GM23338 (cell line): ENCODE measurements at regions not wholly inside any gene's neighbourhood (a gene's known extent, or its start where the extent isn't known, plus 50 kb on each side); places are given as distances from the start of the nearest gene placed in this dataset.

ENCODE experiments used
- ATAC-seq: fragments of 200-7000 bp; cut with Tn5 transposase; 3 replicates; pipeline ENCODE4 v1.9.1; 2020
- DNase-seq: peaks from one replicate; pipeline ENCODE4 v3.0.0-alpha.2; 2015; ENCODE audit warnings: low spot score
- H2AFZ ChIP-seq: fragments of 200-600 bp; sonication (generic); 2 replicates; pipeline ENCODE4 v1.8.0; 2016; ENCODE audit warnings: antibody characterized with exemption, mild to moderate bottlenecking, moderate library complexity
- H3F3A ChIP-seq: fragments of 200-600 bp; sonication (generic); replicated peaks from 2 replicates; pipeline ENCODE4 v1.8.0; 2017; ENCODE audit warnings: antibody characterized with exemption, mixed run types, low read depth
- H3K27ac ChIP-seq: fragments of 200-600 bp; sonication (generic); 2 replicates; pipeline ENCODE4 v1.6.1; 2016; ENCODE audit warnings: low read depth
- H3K27me3 ChIP-seq: fragments of 200-600 bp; sonication (generic); 2 replicates; pipeline ENCODE4 v1.8.0; 2016; ENCODE audit warnings: mild to moderate bottlenecking, mixed run types, moderate library complexity; ENCODE audit not compliant: insufficient read depth
- H3K36me3 ChIP-seq: fragments of 200-600 bp; sonication (generic); 2 replicates; pipeline ENCODE4 v1.8.0; 2016; ENCODE audit warnings: mild to moderate bottlenecking; ENCODE audit not compliant: insufficient read depth
- H3K4me1 ChIP-seq: fragments of 200-600 bp; sonication (generic); 2 replicates; pipeline ENCODE4 v1.8.0; 2016; ENCODE audit warnings: mild to moderate bottlenecking, moderate library complexity; ENCODE audit not compliant: insufficient read depth
- H3K4me2 ChIP-seq: fragments of 200-600 bp; sonication (generic); 2 replicates; pipeline ENCODE4 v1.7.1; 2017; ENCODE audit warnings: mixed run types
- H3K4me3 ChIP-seq: fragments of 200-600 bp; sonication (generic); 2 replicates; pipeline ENCODE4 v1.6.1; 2016; ENCODE audit warnings: mixed run types
- H3K79me2 ChIP-seq: fragments of 200-600 bp; sonication (generic); replicated peaks from 2 replicates; pipeline ENCODE4 v1.8.0; 2017; ENCODE audit warnings: mild to moderate bottlenecking; ENCODE audit not compliant: insufficient read depth
- H3K9me2 ChIP-seq: fragments of 200-600 bp; sonication (generic); 2 replicates; pipeline ENCODE4 v1.8.0; 2017; ENCODE audit not compliant: insufficient read depth
- H4K20me1 ChIP-seq: fragments of 200-600 bp; sonication (generic); replicated peaks from 2 replicates; pipeline ENCODE4 v1.8.0; 2017; ENCODE audit warnings: mild to moderate bottlenecking; ENCODE audit not compliant: insufficient read depth
- H3K27ac Mint-ChIP-seq: 2 replicates; pipeline ENCODE4 v1.8.0; 2020; ENCODE audit warnings: inconsistent platforms, mild to moderate bottlenecking, moderate library complexity, mixed read lengths
- H3K27me3 Mint-ChIP-seq: 3 replicates; pipeline ENCODE4 v1.8.0; 2022; ENCODE audit warnings: low read depth, mild to moderate bottlenecking, moderate library complexity, mixed read lengths, inconsistent platforms; ENCODE audit not compliant: insufficient read depth, poor library complexity
- H3K36me3 Mint-ChIP-seq: 3 replicates; pipeline ENCODE4 v1.8.0; 2021; ENCODE audit warnings: low read depth, mild to moderate bottlenecking, inconsistent platforms, moderate library complexity, mixed read lengths
- H3K4me1 Mint-ChIP-seq: 3 replicates; pipeline ENCODE4 v1.8.0; 2020; ENCODE audit warnings: mild to moderate bottlenecking, inconsistent platforms, mixed read lengths
- H3K4me3 Mint-ChIP-seq: 3 replicates; pipeline ENCODE4 v1.8.0; 2021; ENCODE audit warnings: moderate library complexity, mild to moderate bottlenecking, inconsistent platforms, mixed read lengths
- H3K9me3 Mint-ChIP-seq: 3 replicates; pipeline ENCODE4 v1.8.0; 2020; ENCODE audit warnings: moderate library complexity, mild to moderate bottlenecking, inconsistent platforms, mixed read lengths
- CREB1 ChIP-seq: fragments of 250-450 bp; sonication (Bioruptor Pico); IDR thresholded peaks from 2 replicates; pipeline ENCODE4 v1.5.0; 2020; ENCODE audit warnings: low read depth, mild to moderate bottlenecking, moderate library complexity
- EZH2 ChIP-seq: fragments of 200-600 bp; sonication (generic); IDR thresholded peaks from one replicate; pipeline ENCODE4 v1.8.0; 2017; ENCODE audit warnings: antibody characterized with exemption, mild to moderate bottlenecking, low read depth; ENCODE audit not compliant: unreplicated experiment
- EZH2phosphoT487 ChIP-seq: fragments of 200-600 bp; sonication (generic); IDR thresholded peaks from one replicate; pipeline ENCODE4 v1.8.1; 2018; ENCODE audit warnings: antibody characterized with exemption; ENCODE audit not compliant: unreplicated experiment
- JUNB ChIP-seq: IDR thresholded peaks from one replicate; pipeline ENCODE4 v1.6.1; 2016; ENCODE audit warnings: antibody characterized with exemption; ENCODE audit not compliant: unreplicated experiment
- NANOG ChIP-seq: IDR thresholded peaks from 2 replicates; pipeline ENCODE4 v1.6.1; 2016; ENCODE audit warnings: antibody characterized with exemption, borderline replicate concordance
- POLR2AphosphoS5 ChIP-seq: IDR thresholded peaks from 2 replicates; pipeline ENCODE4 v1.6.1; 2016; ENCODE audit warnings: antibody characterized with exemption, low read depth
- STAT1 ChIP-seq: IDR thresholded peaks from one replicate; pipeline ENCODE4 v1.6.1; 2016; ENCODE audit warnings: antibody characterized with exemption; ENCODE audit not compliant: unreplicated experiment
- ZNF114 ChIP-seq: fragments of 250-450 bp; sonication (Bioruptor Pico); IDR thresholded peaks from 2 replicates; pipeline ENCODE4 v1.5.0; 2020; ENCODE audit warnings: mild to moderate bottlenecking, moderate library complexity
- ZNF331 ChIP-seq: fragments of 250-450 bp; sonication (Bioruptor Pico); IDR thresholded peaks from 2 replicates; pipeline ENCODE4 v1.5.0; 2020; ENCODE audit warnings: low read depth, mild to moderate bottlenecking, moderate library complexity
- TF ChIP-seq, protein P1 (sequence below), 2 experiments: fragments of 200-600 bp in 1 of 2; sonication (generic) in 1 of 2; conservative IDR thresholded peaks; 2 replicates each; pipeline versions ENCODE4 v1.5.1 to v1.6.1; 2016 to 2017; ENCODE audit warnings: antibody characterized with exemption in 2 of 2, low read depth in 2 of 2, mild to moderate bottlenecking in 2 of 2, moderate library complexity in 1 of 2
- TF ChIP-seq, protein P2 (sequence below): fragments of 250-450 bp; sonication (Bioruptor Pico); IDR thresholded peaks from 2 replicates; pipeline ENCODE4 v1.5.0; 2020; ENCODE audit warnings: mild to moderate bottlenecking, moderate library complexity
- TF ChIP-seq, protein P3 (sequence below): IDR thresholded peaks from one replicate; pipeline ENCODE4 v1.6.1; 2018; ENCODE audit warnings: antibody characterized with exemption; ENCODE audit not compliant: unreplicated experiment
- TF ChIP-seq, protein P4 (sequence below): IDR thresholded peaks from 2 replicates; pipeline ENCODE4 v1.6.1; 2016; ENCODE audit warnings: antibody characterized with exemption

DNA sequence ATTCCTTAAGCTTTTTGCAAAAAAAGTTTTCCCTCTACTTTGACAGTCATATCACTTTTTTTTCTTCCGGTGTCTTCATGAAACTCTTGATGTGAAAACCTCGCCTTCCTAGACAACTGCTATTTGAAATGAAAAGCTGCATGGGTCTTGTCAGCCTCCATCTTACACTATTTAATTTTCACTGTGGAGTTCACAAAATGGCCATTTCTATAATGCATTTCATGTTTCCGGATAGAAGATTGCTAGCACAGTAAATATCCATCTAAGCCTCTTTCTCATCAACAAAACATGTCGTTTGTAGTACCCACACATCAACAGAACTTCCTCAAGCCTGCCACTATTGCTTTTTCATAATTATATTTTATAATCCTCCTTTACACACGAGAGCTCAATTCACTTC is 204.9 kb upstream of the ID4 start:
- H3K27ac Mint-ChIP-seq: no peak overlapping the region
- no peaks in the 10 kb centered on the region for H3K4me1 ChIP-seq

More for the DNA sequence above, 204.9 kb upstream of the ID4 start:
- peaks cover 5% of the 10 kb centered on the region for H3K9me2 ChIP-seq
- H3K27ac ChIP-seq: no peak overlapping the region
- H3K9me3 Mint-ChIP-seq: no peaks in the 10 kb centered on the region
- no peak overlapping the region for H3K4me3 Mint-ChIP-seq
- H3K4me2 ChIP-seq: no peak overlapping the region
- H2AFZ ChIP-seq: no peak overlapping the region
- no peaks in the 10 kb centered on the region for H3K36me3 ChIP-seq
- H3K4me3 ChIP-seq: no peak overlapping the region
- no peaks in the 10 kb centered on the region for H3K79me2 ChIP-seq
- H3K27me3 ChIP-seq: no peaks in the 10 kb centered on the region
- DNase-seq (no peak), ATAC-seq (no peak)
- H4K20me1 ChIP-seq: no peaks in the 10 kb centered on the region
- H3F3A ChIP-seq: no peaks in the 10 kb centered on the region
- no peaks in the 10 kb centered on the region for H3K4me1 Mint-ChIP-seq
- H3K36me3 Mint-ChIP-seq: no peaks in the 10 kb centered on the region
- no peaks in the 10 kb centered on the region for H3K27me3 Mint-ChIP-seq
- TF ChIP-seq STAT1: no peak
- TF ChIP-seq CREB1 (CRISPR knock-in tag): no peak
- no peak for TF ChIP-seq JUNB
- no peak for TF ChIP-seq ZNF331
- no peak for TF ChIP-seq NANOG
- no peak for TF ChIP-seq EZH2
- no peak for TF ChIP-seq POLR2AphosphoS5
- TF ChIP-seq ZNF114: no peak
- TF ChIP-seq EZH2phosphoT487: no peak
- TF ChIP-seq, protein P1, sequence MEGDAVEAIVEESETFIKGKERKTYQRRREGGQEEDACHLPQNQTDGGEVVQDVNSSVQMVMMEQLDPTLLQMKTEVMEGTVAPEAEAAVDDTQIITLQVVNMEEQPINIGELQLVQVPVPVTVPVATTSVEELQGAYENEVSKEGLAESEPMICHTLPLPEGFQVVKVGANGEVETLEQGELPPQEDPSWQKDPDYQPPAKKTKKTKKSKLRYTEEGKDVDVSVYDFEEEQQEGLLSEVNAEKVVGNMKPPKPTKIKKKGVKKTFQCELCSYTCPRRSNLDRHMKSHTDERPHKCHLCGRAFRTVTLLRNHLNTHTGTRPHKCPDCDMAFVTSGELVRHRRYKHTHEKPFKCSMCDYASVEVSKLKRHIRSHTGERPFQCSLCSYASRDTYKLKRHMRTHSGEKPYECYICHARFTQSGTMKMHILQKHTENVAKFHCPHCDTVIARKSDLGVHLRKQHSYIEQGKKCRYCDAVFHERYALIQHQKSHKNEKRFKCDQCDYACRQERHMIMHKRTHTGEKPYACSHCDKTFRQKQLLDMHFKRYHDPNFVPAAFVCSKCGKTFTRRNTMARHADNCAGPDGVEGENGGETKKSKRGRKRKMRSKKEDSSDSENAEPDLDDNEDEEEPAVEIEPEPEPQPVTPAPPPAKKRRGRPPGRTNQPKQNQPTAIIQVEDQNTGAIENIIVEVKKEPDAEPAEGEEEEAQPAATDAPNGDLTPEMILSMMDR (conservative IDR thresholded peaks at IDR 0.05; ENCODE audit: low read depth in 2 of 2): no peak
- TF ChIP-seq, protein P2, sequence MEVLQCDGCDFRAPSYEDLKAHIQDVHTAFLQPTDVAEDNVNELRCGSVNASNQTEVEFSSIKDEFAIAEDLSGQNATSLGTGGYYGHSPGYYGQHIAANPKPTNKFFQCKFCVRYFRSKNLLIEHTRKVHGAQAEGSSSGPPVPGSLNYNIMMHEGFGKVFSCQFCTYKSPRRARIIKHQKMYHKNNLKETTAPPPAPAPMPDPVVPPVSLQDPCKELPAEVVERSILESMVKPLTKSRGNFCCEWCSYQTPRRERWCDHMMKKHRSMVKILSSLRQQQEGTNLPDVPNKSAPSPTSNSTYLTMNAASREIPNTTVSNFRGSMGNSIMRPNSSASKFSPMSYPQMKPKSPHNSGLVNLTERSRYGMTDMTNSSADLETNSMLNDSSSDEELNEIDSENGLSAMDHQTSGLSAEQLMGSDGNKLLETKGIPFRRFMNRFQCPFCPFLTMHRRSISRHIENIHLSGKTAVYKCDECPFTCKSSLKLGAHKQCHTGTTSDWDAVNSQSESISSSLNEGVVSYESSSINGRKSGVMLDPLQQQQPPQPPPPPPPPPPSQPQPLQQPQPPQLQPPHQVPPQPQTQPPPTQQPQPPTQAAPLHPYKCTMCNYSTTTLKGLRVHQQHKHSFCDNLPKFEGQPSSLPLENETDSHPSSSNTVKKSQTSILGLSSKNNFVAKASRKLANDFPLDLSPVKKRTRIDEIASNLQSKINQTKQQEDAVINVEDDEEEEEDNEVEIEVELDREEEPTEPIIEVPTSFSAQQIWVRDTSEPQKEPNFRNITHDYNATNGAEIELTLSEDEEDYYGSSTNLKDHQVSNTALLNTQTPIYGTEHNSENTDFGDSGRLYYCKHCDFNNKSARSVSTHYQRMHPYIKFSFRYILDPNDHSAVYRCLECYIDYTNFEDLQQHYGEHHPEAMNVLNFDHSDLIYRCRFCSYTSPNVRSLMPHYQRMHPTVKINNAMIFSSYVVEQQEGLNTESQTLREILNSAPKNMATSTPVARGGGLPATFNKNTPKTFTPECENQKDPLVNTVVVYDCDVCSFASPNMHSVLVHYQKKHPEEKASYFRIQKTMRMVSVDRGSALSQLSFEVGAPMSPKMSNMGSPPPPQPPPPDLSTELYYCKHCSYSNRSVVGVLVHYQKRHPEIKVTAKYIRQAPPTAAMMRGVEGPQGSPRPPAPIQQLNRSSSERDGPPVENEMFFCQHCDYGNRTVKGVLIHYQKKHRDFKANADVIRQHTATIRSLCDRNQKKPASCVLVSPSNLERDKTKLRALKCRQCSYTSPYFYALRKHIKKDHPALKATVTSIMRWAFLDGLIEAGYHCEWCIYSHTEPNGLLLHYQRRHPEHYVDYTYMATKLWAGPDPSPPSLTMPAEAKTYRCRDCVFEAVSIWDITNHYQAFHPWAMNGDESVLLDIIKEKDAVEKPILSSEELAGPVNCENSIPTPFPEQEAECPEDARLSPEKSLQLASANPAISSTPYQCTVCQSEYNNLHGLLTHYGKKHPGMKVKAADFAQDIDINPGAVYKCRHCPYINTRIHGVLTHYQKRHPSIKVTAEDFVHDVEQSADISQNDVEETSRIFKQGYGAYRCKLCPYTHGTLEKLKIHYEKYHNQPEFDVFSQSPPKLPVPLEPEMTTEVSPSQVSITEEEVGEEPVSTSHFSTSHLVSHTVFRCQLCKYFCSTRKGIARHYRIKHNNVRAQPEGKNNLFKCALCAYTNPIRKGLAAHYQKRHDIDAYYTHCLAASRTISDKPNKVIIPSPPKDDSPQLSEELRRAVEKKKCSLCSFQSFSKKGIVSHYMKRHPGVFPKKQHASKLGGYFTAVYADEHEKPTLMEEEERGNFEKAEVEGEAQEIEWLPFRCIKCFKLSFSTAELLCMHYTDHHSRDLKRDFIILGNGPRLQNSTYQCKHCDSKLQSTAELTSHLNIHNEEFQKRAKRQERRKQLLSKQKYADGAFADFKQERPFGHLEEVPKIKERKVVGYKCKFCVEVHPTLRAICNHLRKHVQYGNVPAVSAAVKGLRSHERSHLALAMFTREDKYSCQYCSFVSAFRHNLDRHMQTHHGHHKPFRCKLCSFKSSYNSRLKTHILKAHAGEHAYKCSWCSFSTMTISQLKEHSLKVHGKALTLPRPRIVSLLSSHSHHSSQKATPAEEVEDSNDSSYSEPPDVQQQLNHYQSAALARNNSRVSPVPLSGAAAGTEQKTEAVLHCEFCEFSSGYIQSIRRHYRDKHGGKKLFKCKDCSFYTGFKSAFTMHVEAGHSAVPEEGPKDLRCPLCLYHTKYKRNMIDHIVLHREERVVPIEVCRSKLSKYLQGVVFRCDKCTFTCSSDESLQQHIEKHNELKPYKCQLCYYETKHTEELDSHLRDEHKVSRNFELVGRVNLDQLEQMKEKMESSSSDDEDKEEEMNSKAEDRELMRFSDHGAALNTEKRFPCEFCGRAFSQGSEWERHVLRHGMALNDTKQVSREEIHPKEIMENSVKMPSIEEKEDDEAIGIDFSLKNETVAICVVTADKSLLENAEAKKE (CRISPR knock-in tag): no peak
- TF ChIP-seq, protein P3, sequence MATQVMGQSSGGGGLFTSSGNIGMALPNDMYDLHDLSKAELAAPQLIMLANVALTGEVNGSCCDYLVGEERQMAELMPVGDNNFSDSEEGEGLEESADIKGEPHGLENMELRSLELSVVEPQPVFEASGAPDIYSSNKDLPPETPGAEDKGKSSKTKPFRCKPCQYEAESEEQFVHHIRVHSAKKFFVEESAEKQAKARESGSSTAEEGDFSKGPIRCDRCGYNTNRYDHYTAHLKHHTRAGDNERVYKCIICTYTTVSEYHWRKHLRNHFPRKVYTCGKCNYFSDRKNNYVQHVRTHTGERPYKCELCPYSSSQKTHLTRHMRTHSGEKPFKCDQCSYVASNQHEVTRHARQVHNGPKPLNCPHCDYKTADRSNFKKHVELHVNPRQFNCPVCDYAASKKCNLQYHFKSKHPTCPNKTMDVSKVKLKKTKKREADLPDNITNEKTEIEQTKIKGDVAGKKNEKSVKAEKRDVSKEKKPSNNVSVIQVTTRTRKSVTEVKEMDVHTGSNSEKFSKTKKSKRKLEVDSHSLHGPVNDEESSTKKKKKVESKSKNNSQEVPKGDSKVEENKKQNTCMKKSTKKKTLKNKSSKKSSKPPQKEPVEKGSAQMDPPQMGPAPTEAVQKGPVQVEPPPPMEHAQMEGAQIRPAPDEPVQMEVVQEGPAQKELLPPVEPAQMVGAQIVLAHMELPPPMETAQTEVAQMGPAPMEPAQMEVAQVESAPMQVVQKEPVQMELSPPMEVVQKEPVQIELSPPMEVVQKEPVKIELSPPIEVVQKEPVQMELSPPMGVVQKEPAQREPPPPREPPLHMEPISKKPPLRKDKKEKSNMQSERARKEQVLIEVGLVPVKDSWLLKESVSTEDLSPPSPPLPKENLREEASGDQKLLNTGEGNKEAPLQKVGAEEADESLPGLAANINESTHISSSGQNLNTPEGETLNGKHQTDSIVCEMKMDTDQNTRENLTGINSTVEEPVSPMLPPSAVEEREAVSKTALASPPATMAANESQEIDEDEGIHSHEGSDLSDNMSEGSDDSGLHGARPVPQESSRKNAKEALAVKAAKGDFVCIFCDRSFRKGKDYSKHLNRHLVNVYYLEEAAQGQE: no peak
- TF ChIP-seq, protein P4, sequence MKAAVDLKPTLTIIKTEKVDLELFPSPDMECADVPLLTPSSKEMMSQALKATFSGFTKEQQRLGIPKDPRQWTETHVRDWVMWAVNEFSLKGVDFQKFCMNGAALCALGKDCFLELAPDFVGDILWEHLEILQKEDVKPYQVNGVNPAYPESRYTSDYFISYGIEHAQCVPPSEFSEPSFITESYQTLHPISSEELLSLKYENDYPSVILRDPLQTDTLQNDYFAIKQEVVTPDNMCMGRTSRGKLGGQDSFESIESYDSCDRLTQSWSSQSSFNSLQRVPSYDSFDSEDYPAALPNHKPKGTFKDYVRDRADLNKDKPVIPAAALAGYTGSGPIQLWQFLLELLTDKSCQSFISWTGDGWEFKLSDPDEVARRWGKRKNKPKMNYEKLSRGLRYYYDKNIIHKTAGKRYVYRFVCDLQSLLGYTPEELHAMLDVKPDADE: no peak
